ENCODE measurements at regions not wholly inside any gene's neighbourhood (a gene's known extent, or its start where the extent isn't known, plus 50 kb on each side); places are given as distances from the start of the nearest gene placed in this dataset.

- no peak overlapping the region for H3K4me3 ChIP-seq (ENCODE audit: low read length)
- no peak for TF ChIP-seq ZNF274 (IDR thresholded peaks at IDR 0.05; ENCODE audit: low read depth, low read length)
Observed at GRCh38 chr6:15775076-15775634, 112.3 kb upstream of the DTNBP1 start.

- TF ChIP-seq ZNF274 (IDR thresholded peaks at IDR 0.05; ENCODE audit: low read depth, low read length), result no peak
Observed at GRCh38 chr6:15773806-15774410, 111.1 kb upstream of the DTNBP1 start.

GRCh38 chr6:15770347-15771143 lies 107.7 kb upstream of the DTNBP1 start:
- TF ChIP-seq ZNF274 (IDR thresholded peaks at IDR 0.05; ENCODE audit: low read depth, low read length), result no peak
- no peak overlapping the region for H3K4me3 ChIP-seq (ENCODE audit: low read length)

More at GRCh38 chr6:15773806-15774410, 111.1 kb upstream of the DTNBP1 start:
- no peak overlapping the region for H3K4me3 ChIP-seq (ENCODE audit: low read length)

GRCh38 chr6:15769511-15770018 lies 106.7 kb upstream of the DTNBP1 start:
- TF ChIP-seq ZNF274 (IDR thresholded peaks at IDR 0.05; ENCODE audit: low read depth, low read length), result no peak
- H3K4me3 ChIP-seq (ENCODE audit: low read length), result no peak overlapping the region

GRCh38 chr6:15768999-15769398 lies 106.2 kb upstream of the DTNBP1 start:
- no peak for TF ChIP-seq ZNF274 (IDR thresholded peaks at IDR 0.05; ENCODE audit: low read depth, low read length)
- H3K4me3 ChIP-seq (ENCODE audit: low read length), result no peak overlapping the region

GRCh38 chr6:15763837-15764236 lies 101.0 kb upstream of the DTNBP1 start:
- no peak overlapping the region for H3K4me3 ChIP-seq (ENCODE audit: low read length)
- no peak for TF ChIP-seq ZNF274 (IDR thresholded peaks at IDR 0.05; ENCODE audit: low read depth, low read length)

GRCh38 chr6:15763364-15763763 lies 100.5 kb upstream of the DTNBP1 start:
- H3K4me3 ChIP-seq (ENCODE audit: low read length), result no peak overlapping the region
- TF ChIP-seq ZNF274 (IDR thresholded peaks at IDR 0.05; ENCODE audit: low read depth, low read length), result no peak

- no peak overlapping the region for H3K4me3 ChIP-seq (ENCODE audit: low read length)
- TF ChIP-seq ZNF274 (IDR thresholded peaks at IDR 0.05; ENCODE audit: low read depth, low read length), result no peak
Observed at GRCh38 chr6:15761045-15761502, 98.2 kb upstream of the DTNBP1 start.

- no peak overlapping the region for H3K4me3 ChIP-seq (ENCODE audit: low read length)
- TF ChIP-seq ZNF274 (IDR thresholded peaks at IDR 0.05; ENCODE audit: low read depth, low read length), result no peak
Observed at GRCh38 chr6:15758631-15759215, 95.9 kb upstream of the DTNBP1 start.

- H3K4me3 ChIP-seq (ENCODE audit: low read length), result no peak overlapping the region
- no peak for TF ChIP-seq ZNF274 (IDR thresholded peaks at IDR 0.05; ENCODE audit: low read depth, low read length)
Observed at GRCh38 chr6:15755526-15755925, 92.7 kb upstream of the DTNBP1 start.

GRCh38 chr6:15754706-15755079 lies 91.9 kb upstream of the DTNBP1 start:
- TF ChIP-seq ZNF274 (IDR thresholded peaks at IDR 0.05; ENCODE audit: low read depth, low read length), result no peak
- no peak overlapping the region for H3K4me3 ChIP-seq (ENCODE audit: low read length)

- no peak overlapping the region for H3K4me3 ChIP-seq (ENCODE audit: low read length)
- no peak for TF ChIP-seq ZNF274 (IDR thresholded peaks at IDR 0.05; ENCODE audit: low read depth, low read length)
Observed at GRCh38 chr6:15754035-15754705, 91.3 kb upstream of the DTNBP1 start.

- no peak overlapping the region for H3K4me3 ChIP-seq (ENCODE audit: low read length)
- TF ChIP-seq ZNF274 (IDR thresholded peaks at IDR 0.05; ENCODE audit: low read depth, low read length), result no peak
Observed at GRCh38 chr6:15752820-15753219, 90.0 kb upstream of the DTNBP1 start.

Measured in GM08714 (cell line).